ENCODE measurements at regions not wholly inside any gene's neighbourhood (a gene's known extent, or its start where the extent isn't known, plus 50 kb on each side); places are given as distances from the start of the nearest gene placed in this dataset.

DNA sequence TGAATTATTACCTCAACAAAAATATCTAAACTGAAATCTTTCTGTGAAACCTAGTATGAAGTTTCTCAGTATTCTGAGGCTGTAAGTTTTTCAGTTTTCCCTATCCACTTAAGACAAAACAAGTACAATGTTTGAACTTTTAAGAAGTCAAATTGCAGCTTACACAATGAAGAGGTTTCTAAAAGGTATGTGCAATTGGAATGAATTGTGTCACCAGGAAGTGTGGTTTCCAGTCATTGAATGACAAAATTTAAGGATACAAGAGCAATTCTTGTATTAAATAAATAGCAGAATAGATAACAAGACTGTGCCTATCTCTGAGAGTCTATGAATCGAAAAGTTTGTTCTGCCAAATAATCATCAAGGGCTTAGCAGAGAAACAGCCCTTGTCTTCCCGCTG lies 207.3 kb downstream of the ANKRD50 start:
- Histone ChIP-seq H3K9me3 (ENCODE audit: control insufficient read depth, low read depth, low read length) (no peaks in the 10 kb centered on the region), H3K9me1 (ENCODE audit: control insufficient read depth, extremely low read depth, insufficient read depth, low read length) (no peaks in the 10 kb centered on the region), H3K79me2 (ENCODE audit: control insufficient read depth, insufficient read depth, low read length) (no peaks in the 10 kb centered on the region), H3K9ac (ENCODE audit: control insufficient read depth, extremely low read depth, insufficient read depth, low read length) (no peak overlapping the region), H3K36me3 (ENCODE audit: control insufficient read depth in 2 of 2, extremely low read depth in 1 of 2, insufficient read depth in 2 of 2, low read length in 2 of 2) (no peaks in the 10 kb centered on the region), H3K4me1 (ENCODE audit: control insufficient read depth, extremely low read depth, insufficient read depth, low read length) (no peaks in the 10 kb centered on the region), H3K27me3 (ENCODE audit: control insufficient read depth, extremely low read depth, insufficient read depth, low read length) (no peaks in the 10 kb centered on the region), H4K20me1 (ENCODE audit: control insufficient read depth, extremely low read depth, insufficient read depth, low read length) (no peaks in the 10 kb centered on the region), H3K27ac (ENCODE audit: control insufficient read depth, insufficient read depth, low read length) (no peak overlapping the region), H3K4me2 (ENCODE audit: control insufficient read depth, extremely low read depth, insufficient read depth, low read depth, low read length) (no peak overlapping the region), H2AFZ (ENCODE audit: control insufficient read depth, low read length) (no peak overlapping the region), H3K4me3 (ENCODE audit: control insufficient read depth in 2 of 3, extremely low read depth in 1 of 3, insufficient read depth in 2 of 3, low read depth in 1 of 3, low read length in 3 of 3) (no peak overlapping the region)
- dilution Hi-C loops (cut with MboI; ENCODE audit: extremely low pct_ligation_motif_present, low sequenced_read_pairs): no loop called here
- FAIRE-seq (no peak), DNase-seq (ENCODE audit: low read depth, low spot score) (no peak)
- TF ChIP-seq EZH2 (IDR thresholded peaks at IDR 0.05; ENCODE audit: low read length): no peak
- TF ChIP-seq, protein P1, sequence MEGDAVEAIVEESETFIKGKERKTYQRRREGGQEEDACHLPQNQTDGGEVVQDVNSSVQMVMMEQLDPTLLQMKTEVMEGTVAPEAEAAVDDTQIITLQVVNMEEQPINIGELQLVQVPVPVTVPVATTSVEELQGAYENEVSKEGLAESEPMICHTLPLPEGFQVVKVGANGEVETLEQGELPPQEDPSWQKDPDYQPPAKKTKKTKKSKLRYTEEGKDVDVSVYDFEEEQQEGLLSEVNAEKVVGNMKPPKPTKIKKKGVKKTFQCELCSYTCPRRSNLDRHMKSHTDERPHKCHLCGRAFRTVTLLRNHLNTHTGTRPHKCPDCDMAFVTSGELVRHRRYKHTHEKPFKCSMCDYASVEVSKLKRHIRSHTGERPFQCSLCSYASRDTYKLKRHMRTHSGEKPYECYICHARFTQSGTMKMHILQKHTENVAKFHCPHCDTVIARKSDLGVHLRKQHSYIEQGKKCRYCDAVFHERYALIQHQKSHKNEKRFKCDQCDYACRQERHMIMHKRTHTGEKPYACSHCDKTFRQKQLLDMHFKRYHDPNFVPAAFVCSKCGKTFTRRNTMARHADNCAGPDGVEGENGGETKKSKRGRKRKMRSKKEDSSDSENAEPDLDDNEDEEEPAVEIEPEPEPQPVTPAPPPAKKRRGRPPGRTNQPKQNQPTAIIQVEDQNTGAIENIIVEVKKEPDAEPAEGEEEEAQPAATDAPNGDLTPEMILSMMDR (optimal IDR thresholded peaks at IDR 0.05 in 1 of 3, IDR thresholded peaks at IDR 0.05 in 1 of 3, conservative IDR thresholded peaks at IDR 0.05 in 1 of 3; ENCODE audit: extremely low read depth in 1 of 3, insufficient read depth in 2 of 3, low read length in 3 of 3): no peak

DNA sequence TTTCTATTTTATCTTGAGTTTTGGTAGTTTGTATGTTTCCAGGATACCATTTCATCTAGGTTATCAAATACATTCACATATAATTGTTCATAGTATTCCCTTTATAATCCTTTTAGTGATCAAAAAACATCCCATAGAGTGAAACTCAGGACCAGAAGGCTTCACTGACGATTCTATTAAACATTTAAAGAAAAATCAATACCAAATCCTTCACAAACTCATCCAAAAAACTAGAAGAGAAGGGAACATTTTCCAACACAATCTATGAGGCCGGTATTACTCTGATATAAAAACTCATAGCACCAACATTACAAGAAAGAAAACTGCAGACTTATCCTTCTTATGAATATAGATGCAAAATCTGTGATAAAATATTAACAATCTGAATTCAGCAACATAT lies 203.4 kb downstream of the ANKRD50 start:
- TF ChIP-seq, protein P1 (optimal IDR thresholded peaks at IDR 0.05 in 1 of 3, IDR thresholded peaks at IDR 0.05 in 1 of 3, conservative IDR thresholded peaks at IDR 0.05 in 1 of 3; ENCODE audit: extremely low read depth in 1 of 3, insufficient read depth in 2 of 3, low read length in 3 of 3): no peak
- no peak for TF ChIP-seq EZH2 (IDR thresholded peaks at IDR 0.05; ENCODE audit: low read length)
- no peak overlapping the region for H3K4me3 ChIP-seq (ENCODE audit: control insufficient read depth in 2 of 3, extremely low read depth in 1 of 3, insufficient read depth in 2 of 3, low read depth in 1 of 3, low read length in 3 of 3)

More for the DNA sequence above, 203.4 kb downstream of the ANKRD50 start:
- Histone ChIP-seq H3K9ac (ENCODE audit: control insufficient read depth, extremely low read depth, insufficient read depth, low read length) (no peak overlapping the region), H3K4me1 (ENCODE audit: control insufficient read depth, extremely low read depth, insufficient read depth, low read length) (no peaks in the 10 kb centered on the region), H3K79me2 (ENCODE audit: control insufficient read depth, insufficient read depth, low read length) (no peaks in the 10 kb centered on the region), H3K27me3 (ENCODE audit: control insufficient read depth, extremely low read depth, insufficient read depth, low read length) (no peaks in the 10 kb centered on the region), H3K36me3 (ENCODE audit: control insufficient read depth in 2 of 2, extremely low read depth in 1 of 2, insufficient read depth in 2 of 2, low read length in 2 of 2) (no peaks in the 10 kb centered on the region), H4K20me1 (ENCODE audit: control insufficient read depth, extremely low read depth, insufficient read depth, low read length) (no peaks in the 10 kb centered on the region), H3K27ac (ENCODE audit: control insufficient read depth, insufficient read depth, low read length) (no peak overlapping the region), H3K9me1 (ENCODE audit: control insufficient read depth, extremely low read depth, insufficient read depth, low read length) (no peaks in the 10 kb centered on the region), H2AFZ (ENCODE audit: control insufficient read depth, low read length) (no peak overlapping the region), H3K9me3 (ENCODE audit: control insufficient read depth, low read depth, low read length) (no peaks in the 10 kb centered on the region), H3K4me2 (ENCODE audit: control insufficient read depth, extremely low read depth, insufficient read depth, low read depth, low read length) (no peak overlapping the region)
- no peak for DNase-seq (ENCODE audit: low read depth, low spot score)
- dilution Hi-C loops (cut with MboI; ENCODE audit: extremely low pct_ligation_motif_present, low sequenced_read_pairs): no loop called here
- no peak for FAIRE-seq
